NOMO-1 (cell line): ENCODE measurements at regions not wholly inside any gene's neighbourhood (a gene's known extent, or its start where the extent isn't known, plus 50 kb on each side); places are given as distances from the start of the nearest gene placed in this dataset.
"Not testable (repeated sequence)": the region's sequence is repeated elsewhere in the genome, so short reads cannot be mapped to it uniquely, and the experiment has no call there.

ENCODE experiments used
- DNase-seq, 2 experiments: peaks; one replicate each; lab custom pipeline; 2025; ENCODE audit not compliant: unreplicated experiment in 2 of 2; lab: John Stamatoyannopoulos, UW

- DNase-seq, result no peak
Observed at GRCh38 chr12:33514893-33515292, 75.3 kb upstream of the SYT10 start.

GRCh38 chr12:33519566-33519965 lies 79.9 kb upstream of the SYT10 start:
- DNase-seq, result no peak

GRCh38 chr12:33520505-33521302 lies 81.1 kb upstream of the SYT10 start:
- DNase-seq, result not testable (repeated sequence)

GRCh38 chr12:33529031-33529430 lies 89.4 kb upstream of the SYT10 start:
- peak; percentile 24 to 67 for DNase-seq

- DNase-seq, result peak; percentile 53 to 96
Observed at GRCh38 chr12:33529810-33530209, 90.2 kb upstream of the SYT10 start.

GRCh38 chr12:33531261-33531660 lies 91.6 kb upstream of the SYT10 start:
- no peak for DNase-seq

- no peak for DNase-seq
Observed at GRCh38 chr12:33533527-33533926, 93.9 kb upstream of the SYT10 start.

GRCh38 chr12:33536431-33536830 lies 96.8 kb upstream of the SYT10 start:
- no peak for DNase-seq

GRCh38 chr12:33546004-33546403 lies 106.4 kb upstream of the SYT10 start:
- DNase-seq, result no peak

- no peak for DNase-seq
Observed at GRCh38 chr12:33547084-33547483, 107.5 kb upstream of the SYT10 start.

GRCh38 chr12:33550214-33550613 lies 110.6 kb upstream of the SYT10 start:
- DNase-seq, result not testable (repeated sequence)

- no peak for DNase-seq
Observed at GRCh38 chr12:33551006-33551405, 111.4 kb upstream of the SYT10 start.

GRCh38 chr12:33555128-33555527 lies 115.5 kb upstream of the SYT10 start:
- no peak for DNase-seq

- no peak for DNase-seq
Observed at GRCh38 chr12:33560653-33561208, 121.1 kb upstream of the SYT10 start.

- no peak for DNase-seq
Observed at GRCh38 chr12:33562401-33562800, 122.8 kb upstream of the SYT10 start.

GRCh38 chr12:33566403-33566802 lies 126.8 kb upstream of the SYT10 start:
- no peak for DNase-seq

- DNase-seq, result peak in 1 of 2 experiments; percentile 29
Observed at GRCh38 chr12:33575346-33575745, 135.7 kb upstream of the SYT10 start.

- DNase-seq, result peak in 1 of 2 experiments; percentile 15
Observed at GRCh38 chr12:33581613-33582122, 142.0 kb upstream of the SYT10 start.

GRCh38 chr12:33586576-33586975 lies 147.0 kb upstream of the SYT10 start:
- DNase-seq, result no peak

- no peak for DNase-seq
Observed at GRCh38 chr12:33587354-33587753, 147.7 kb upstream of the SYT10 start.

GRCh38 chr12:33587784-33588712 lies 148.4 kb upstream of the SYT10 start:
- peak; percentile 79 to 97 for DNase-seq
